ENCODE measurements at regions not wholly inside any gene's neighbourhood (a gene's known extent, or its start where the extent isn't known, plus 50 kb on each side); places are given as distances from the start of the nearest gene placed in this dataset.
"Not testable (repeated sequence)": the region's sequence is repeated elsewhere in the genome, so short reads cannot be mapped to it uniquely, and the experiment has no call there.

DNA sequence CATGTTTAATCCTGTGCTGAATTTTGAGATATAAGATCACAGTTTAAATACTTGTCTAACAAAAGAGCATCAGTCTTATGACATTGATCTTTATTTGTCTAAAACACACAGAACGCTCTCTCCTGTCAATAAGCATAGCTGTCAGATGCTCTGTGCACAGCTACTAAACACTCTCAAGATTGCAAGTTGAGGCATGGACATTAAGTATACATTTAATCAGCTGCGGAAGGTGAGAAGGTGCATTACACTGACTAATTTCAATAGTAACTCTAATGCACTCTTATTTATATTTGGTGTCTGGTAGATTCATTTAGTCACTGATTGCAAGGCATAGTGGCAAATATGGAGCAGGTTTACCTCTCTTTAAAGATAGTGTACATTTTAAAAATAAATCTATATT is 580.3 kb upstream of the NRP1 start:
- Histone ChIP-seq H3K27me3 (no peaks in the 10 kb centered on the region), H3K27ac (no peak overlapping the region), H3K9me3 (no peaks in the 10 kb centered on the region), H3K36me3 (no peaks in the 10 kb centered on the region), H3K4me3 (no peak overlapping the region), H3K4me1 (no peaks in the 10 kb centered on the region)
- in situ Hi-C loops (cut with MboI; ENCODE audit: low pct_ligation_motif_present in 1 of 4, low pct_unique_long_range_greater_than_20kb in 1 of 4, low sequenced_read_pairs in 3 of 4): no loop called here
- 92 to 100% methylated on average over 2 of the region's 2 CpGs for WGBS, 2 donors (ENCODE audit: low coverage in 1 of 2)
- DNase-seq: no peak
- intact Hi-C loops (cut with DNase I; ENCODE audit: low total_unique reads): no loop called here
- TF ChIP-seq POLR2AphosphoS5 (IDR thresholded peaks at IDR 0.05): no peak
- TF ChIP-seq, protein P1, sequence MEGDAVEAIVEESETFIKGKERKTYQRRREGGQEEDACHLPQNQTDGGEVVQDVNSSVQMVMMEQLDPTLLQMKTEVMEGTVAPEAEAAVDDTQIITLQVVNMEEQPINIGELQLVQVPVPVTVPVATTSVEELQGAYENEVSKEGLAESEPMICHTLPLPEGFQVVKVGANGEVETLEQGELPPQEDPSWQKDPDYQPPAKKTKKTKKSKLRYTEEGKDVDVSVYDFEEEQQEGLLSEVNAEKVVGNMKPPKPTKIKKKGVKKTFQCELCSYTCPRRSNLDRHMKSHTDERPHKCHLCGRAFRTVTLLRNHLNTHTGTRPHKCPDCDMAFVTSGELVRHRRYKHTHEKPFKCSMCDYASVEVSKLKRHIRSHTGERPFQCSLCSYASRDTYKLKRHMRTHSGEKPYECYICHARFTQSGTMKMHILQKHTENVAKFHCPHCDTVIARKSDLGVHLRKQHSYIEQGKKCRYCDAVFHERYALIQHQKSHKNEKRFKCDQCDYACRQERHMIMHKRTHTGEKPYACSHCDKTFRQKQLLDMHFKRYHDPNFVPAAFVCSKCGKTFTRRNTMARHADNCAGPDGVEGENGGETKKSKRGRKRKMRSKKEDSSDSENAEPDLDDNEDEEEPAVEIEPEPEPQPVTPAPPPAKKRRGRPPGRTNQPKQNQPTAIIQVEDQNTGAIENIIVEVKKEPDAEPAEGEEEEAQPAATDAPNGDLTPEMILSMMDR (IDR thresholded peaks at IDR 0.05): no peak
- no peak for TF ChIP-seq EP300 (IDR thresholded peaks at IDR 0.05; ENCODE audit: low read depth)
- TF ChIP-seq POLR2A (IDR thresholded peaks at IDR 0.05): no peak

DNA sequence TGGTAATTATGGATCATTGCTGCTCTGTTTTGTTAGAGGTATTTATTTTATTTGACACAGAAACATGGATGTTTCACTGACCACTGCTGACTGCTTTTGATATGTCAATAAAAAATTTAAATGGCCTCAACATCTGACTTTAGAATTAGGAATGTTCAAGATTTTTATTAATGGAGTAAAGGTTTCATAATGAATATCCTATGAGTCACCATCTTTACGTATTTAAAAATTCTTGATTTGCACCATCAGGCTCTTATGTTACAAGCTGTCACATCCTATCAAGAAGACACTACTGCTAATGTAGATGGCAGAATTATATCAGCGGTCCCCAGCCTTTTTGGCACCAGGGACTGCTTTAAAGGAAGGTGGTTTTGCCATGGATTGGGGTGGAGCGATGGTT is 578.7 kb upstream of the NRP1 start:
- 79 to 93% methylated on average over 3 of the region's 3 CpGs for WGBS, 2 donors (ENCODE audit: low coverage in 1 of 2)
- no peak overlapping the region for H3K4me3 ChIP-seq
- intact Hi-C loops (cut with DNase I; ENCODE audit: low total_unique reads): loop anchor here (1.0 kb wide), 1 partner anchor 31 kb away; no protein-coding TSS in a partner anchor
- TF ChIP-seq, protein P1 (IDR thresholded peaks at IDR 0.05): no peak
- no peak for TF ChIP-seq POLR2AphosphoS5 (IDR thresholded peaks at IDR 0.05)
- TF ChIP-seq POLR2A (IDR thresholded peaks at IDR 0.05): no peak
- TF ChIP-seq EP300 (IDR thresholded peaks at IDR 0.05; ENCODE audit: low read depth): no peak
- no peak for DNase-seq
- no peak overlapping the region for H3K27ac ChIP-seq
- H3K36me3 ChIP-seq: no peaks in the 10 kb centered on the region
- H3K9me3 ChIP-seq: no peaks in the 10 kb centered on the region
- H3K27me3 ChIP-seq: no peaks in the 10 kb centered on the region
- in situ Hi-C loops (cut with MboI; ENCODE audit: low pct_ligation_motif_present in 1 of 4, low pct_unique_long_range_greater_than_20kb in 1 of 4, low sequenced_read_pairs in 3 of 4): no loop called here
- no peaks in the 10 kb centered on the region for H3K4me1 ChIP-seq

DNA sequence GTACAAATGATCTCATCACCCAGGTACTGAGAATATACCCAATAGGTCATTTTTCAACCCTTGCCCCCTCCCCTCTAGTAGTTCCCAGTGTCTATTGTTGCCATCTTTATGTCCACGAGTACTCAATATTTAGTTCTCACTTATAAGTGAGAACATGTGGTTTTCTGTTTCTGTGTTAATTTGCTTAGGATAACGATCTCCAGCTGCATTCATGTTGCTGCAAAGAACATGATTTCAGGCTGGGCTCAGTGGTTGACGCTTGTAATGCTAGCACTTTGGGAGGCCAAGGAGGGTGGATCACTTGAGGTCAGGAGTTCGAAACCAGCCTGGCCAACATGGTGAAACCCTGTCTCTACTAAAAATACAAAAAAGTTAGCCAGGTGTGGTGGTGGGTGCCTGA is 575.0 kb upstream of the NRP1 start:
- H3K4me1 ChIP-seq; H3K27ac ChIP-seq; in situ Hi-C loops (cut with MboI; ENCODE audit: low pct_ligation_motif_present in 1 of 4, low pct_unique_long_range_greater_than_20kb in 1 of 4, low sequenced_read_pairs in 3 of 4); H3K4me3 ChIP-seq; H3K27me3 ChIP-seq; H3K9me3 ChIP-seq; intact Hi-C loops (cut with DNase I; ENCODE audit: low total_unique reads); DNase-seq; H3K36me3 ChIP-seq: not testable (repeated sequence)
- 81% methylated on average over 4 of the region's 4 CpGs; no CpG with 5 or more reads in 1 of the 2 donors for WGBS, 2 donors (ENCODE audit: low coverage in 1 of 2)

DNA sequence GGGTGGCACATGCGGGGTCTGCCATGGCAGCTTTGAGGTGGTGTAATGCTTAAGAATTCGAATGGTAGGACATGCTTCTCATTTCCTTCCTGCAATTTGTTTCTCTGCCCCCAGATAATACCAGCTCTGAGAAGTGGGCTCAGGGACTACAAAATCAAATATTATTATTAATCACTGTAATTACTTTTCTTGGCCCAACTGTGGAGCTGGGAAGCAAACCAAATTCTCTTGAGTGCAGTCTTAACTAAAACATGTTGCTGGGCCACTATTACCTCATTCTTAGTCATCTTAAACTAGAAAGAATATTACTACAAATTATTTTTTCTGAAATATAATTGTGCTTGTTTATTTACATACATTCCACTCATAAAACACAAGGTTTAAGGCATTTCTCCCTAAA is 566.7 kb upstream of the NRP1 start:
- H3K4me1 ChIP-seq: peaks cover 0 to 6% (median 0%) of the 10 kb centered on the region in 4 donors
- no peaks in the 10 kb centered on the region for H3K9me3 ChIP-seq
- intact Hi-C loops (cut with DNase I; ENCODE audit: low total_unique reads): no loop called here
- 80% methylated on average over 2 of the region's 2 CpGs for whole genome bisulfite sequencing, 2 donors (ENCODE audit: low coverage in 1 of 2)
- DNase-seq: no peak
- in situ Hi-C loops (cut with MboI; ENCODE audit: low pct_ligation_motif_present in 1 of 4, low pct_unique_long_range_greater_than_20kb in 1 of 4, low sequenced_read_pairs in 3 of 4): no loop called here
- H3K4me3 ChIP-seq: no peak overlapping the region
- no peaks in the 10 kb centered on the region for H3K27me3 ChIP-seq
- no peaks in the 10 kb centered on the region for H3K36me3 ChIP-seq
- TF ChIP-seq POLR2AphosphoS5 (IDR thresholded peaks at IDR 0.05) (no peak), EP300 (IDR thresholded peaks at IDR 0.05; ENCODE audit: low read depth) (no peak), POLR2A (IDR thresholded peaks at IDR 0.05) (no peak)
- TF ChIP-seq, protein P1 (IDR thresholded peaks at IDR 0.05): no peak
- peak overlapping the region in 2 of 4 donors; percentile 1 to 10 for H3K27ac ChIP-seq

DNA sequence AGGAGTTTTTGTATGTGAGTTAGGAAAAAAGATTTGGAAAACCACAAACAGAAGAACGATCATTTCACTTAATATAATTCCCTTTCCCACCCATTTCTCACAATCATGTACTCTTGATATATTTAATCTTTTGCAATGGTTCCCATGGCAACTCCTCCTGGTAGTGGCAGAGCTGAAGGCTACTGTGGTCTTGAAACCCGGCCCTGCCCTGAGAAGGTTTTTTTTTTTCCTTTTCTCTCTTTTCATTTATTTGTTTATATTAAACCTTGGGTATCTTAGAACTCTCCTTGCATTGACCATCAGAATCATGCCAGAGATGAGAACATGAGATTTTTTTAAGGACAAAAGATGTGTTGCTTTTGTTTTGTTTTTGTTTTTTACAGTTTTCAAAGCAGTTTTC is 566.1 kb upstream of the NRP1 start:
- Histone ChIP-seq H3K9me3 (no peaks in the 10 kb centered on the region), H3K4me3 (no peak overlapping the region), H3K4me1 (peaks cover 0 to 6% (median 0%) of the 10 kb centered on the region in 4 donors), H3K27me3 (no peaks in the 10 kb centered on the region), H3K27ac (peak overlapping the region in 3 of 4 donors; percentile 1 to 10 (median 2)), H3K36me3 (no peaks in the 10 kb centered on the region)
- in situ Hi-C loops (cut with MboI; ENCODE audit: low pct_ligation_motif_present in 1 of 4, low pct_unique_long_range_greater_than_20kb in 1 of 4, low sequenced_read_pairs in 3 of 4) (no loop called here), intact Hi-C loops (cut with DNase I; ENCODE audit: low total_unique reads) (no loop called here)
- 68 to 73% methylated on average over 2 of the region's 2 CpGs for WGBS, 2 donors (ENCODE audit: low coverage in 1 of 2)
- TF ChIP-seq POLR2AphosphoS5 (IDR thresholded peaks at IDR 0.05) (no peak), EP300 (IDR thresholded peaks at IDR 0.05; ENCODE audit: low read depth) (no peak), POLR2A (IDR thresholded peaks at IDR 0.05) (no peak)
- TF ChIP-seq, protein P1 (IDR thresholded peaks at IDR 0.05): no peak
- DNase-seq: no peak
